Lower leg skin (tissue), 3 donors: ENCODE measurements at regions not wholly inside any gene's neighbourhood (a gene's known extent, or its start where the extent isn't known, plus 50 kb on each side); places are given as distances from the start of the nearest gene placed in this dataset.

ENCODE experiments used
- POLR2A ChIP-seq, 2 donors: fragments of 450-650 bp; IDR thresholded peaks; one replicate each; pipeline ENCODE4 v1.6.1; 2016 to 2017; ENCODE audit warnings: antibody characterized with exemption in 2 of 2, mild to moderate bottlenecking in 1 of 2, moderate library complexity in 1 of 2
- TF ChIP-seq, protein P1 (sequence below), 3 donors: fragments of 450-650 bp; IDR thresholded peaks; one replicate each; pipeline ENCODE4 v1.5.1; 2016; ENCODE audit warnings: antibody characterized with exemption in 3 of 3, mild to moderate bottlenecking in 3 of 3, moderate library complexity in 2 of 3

DNA sequence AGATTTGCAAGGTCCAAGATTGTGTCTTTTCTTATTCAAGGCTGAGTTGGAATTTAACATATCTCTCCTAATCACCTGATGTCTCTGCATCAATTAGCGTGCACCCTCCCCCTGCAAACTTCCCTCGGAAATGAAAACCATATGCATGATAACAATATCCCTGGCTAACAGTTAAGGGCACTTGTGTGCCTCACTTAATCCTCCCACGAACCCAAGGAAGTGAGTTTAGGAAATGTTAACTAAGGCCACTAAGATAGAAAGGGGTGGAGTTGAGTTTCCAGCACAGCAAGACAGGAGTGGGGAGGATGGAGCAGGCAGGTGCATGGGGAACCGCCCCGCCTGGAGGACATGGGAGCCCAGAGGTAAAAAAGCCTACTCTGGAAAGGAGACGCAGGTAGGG lies 52.4 kb upstream of the PTMA start:
- TF ChIP-seq, protein P1, sequence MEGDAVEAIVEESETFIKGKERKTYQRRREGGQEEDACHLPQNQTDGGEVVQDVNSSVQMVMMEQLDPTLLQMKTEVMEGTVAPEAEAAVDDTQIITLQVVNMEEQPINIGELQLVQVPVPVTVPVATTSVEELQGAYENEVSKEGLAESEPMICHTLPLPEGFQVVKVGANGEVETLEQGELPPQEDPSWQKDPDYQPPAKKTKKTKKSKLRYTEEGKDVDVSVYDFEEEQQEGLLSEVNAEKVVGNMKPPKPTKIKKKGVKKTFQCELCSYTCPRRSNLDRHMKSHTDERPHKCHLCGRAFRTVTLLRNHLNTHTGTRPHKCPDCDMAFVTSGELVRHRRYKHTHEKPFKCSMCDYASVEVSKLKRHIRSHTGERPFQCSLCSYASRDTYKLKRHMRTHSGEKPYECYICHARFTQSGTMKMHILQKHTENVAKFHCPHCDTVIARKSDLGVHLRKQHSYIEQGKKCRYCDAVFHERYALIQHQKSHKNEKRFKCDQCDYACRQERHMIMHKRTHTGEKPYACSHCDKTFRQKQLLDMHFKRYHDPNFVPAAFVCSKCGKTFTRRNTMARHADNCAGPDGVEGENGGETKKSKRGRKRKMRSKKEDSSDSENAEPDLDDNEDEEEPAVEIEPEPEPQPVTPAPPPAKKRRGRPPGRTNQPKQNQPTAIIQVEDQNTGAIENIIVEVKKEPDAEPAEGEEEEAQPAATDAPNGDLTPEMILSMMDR (IDR thresholded peaks at IDR 0.05): no peak
- TF ChIP-seq POLR2A (IDR thresholded peaks at IDR 0.05): no peak
